ENCODE measurements at regions not wholly inside any gene's neighbourhood (a gene's known extent, or its start where the extent isn't known, plus 50 kb on each side); places are given as distances from the start of the nearest gene placed in this dataset.

DNA sequence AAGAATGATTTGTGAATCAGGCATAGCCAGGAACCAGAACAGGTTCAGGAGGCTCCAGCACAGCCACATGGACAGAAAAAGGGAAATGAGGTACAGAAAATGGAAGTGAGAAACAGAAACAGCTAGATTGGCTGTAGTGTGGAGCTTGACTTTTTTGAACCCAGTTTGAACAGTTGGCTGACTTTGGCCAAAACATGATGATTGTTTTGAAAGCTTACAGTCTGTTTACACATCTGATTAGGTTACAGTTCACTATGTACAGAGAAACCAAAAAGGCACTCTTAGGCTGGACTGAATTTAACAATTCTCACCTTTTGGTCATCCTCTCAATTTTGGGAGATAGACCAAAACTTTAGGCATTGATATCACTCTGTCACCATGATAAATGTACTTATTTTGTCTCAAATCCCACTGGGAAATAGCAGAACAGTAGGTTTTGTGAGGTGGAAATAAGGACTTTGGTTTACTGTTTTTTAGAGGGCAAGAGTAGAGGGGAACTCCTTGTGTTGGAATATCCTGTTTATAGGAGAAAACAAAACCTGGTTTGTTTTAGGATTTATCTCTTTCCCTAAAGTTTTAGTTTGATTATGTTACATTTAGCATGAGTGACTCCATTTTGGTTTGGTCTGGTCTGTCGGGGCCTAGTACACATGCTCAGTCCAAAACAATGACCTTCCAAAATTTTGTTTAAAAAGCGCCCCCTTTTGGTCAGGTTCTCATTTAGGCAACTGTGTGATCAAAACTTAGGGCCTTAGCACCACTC lies 123.1 kb downstream of the OLIG3 start:
- TF ChIP-seq, protein P1, sequence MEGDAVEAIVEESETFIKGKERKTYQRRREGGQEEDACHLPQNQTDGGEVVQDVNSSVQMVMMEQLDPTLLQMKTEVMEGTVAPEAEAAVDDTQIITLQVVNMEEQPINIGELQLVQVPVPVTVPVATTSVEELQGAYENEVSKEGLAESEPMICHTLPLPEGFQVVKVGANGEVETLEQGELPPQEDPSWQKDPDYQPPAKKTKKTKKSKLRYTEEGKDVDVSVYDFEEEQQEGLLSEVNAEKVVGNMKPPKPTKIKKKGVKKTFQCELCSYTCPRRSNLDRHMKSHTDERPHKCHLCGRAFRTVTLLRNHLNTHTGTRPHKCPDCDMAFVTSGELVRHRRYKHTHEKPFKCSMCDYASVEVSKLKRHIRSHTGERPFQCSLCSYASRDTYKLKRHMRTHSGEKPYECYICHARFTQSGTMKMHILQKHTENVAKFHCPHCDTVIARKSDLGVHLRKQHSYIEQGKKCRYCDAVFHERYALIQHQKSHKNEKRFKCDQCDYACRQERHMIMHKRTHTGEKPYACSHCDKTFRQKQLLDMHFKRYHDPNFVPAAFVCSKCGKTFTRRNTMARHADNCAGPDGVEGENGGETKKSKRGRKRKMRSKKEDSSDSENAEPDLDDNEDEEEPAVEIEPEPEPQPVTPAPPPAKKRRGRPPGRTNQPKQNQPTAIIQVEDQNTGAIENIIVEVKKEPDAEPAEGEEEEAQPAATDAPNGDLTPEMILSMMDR (IDR thresholded peaks at IDR 0.05) = no peak
- TF ChIP-seq POLR2A (IDR thresholded peaks at IDR 0.05) = no peak

Data from esophagus squamous epithelium (tissue), 4 donors.